HEK293T (cell line): ENCODE measurements at regions not wholly inside any gene's neighbourhood (a gene's known extent, or its start where the extent isn't known, plus 50 kb on each side); places are given as distances from the start of the nearest gene placed in this dataset.

Source experiments
- CTCF ChIA-PET: fragments of 350-600 bp; formaldehyde crosslinking; extraction: SDS; loops from one replicate; lab custom pipeline; 2021; ENCODE audit warnings: antibody characterized with exemption, inconsistent platforms; lab: Yijun Ruan, JAX
- POLR2A ChIA-PET: fragments of 350-600 bp; formaldehyde crosslinking; extraction: SDS; loops from one replicate; lab custom pipeline; 2020; ENCODE audit warnings: antibody characterized with exemption, inconsistent platforms; lab: Yijun Ruan, JAX
- DNase-seq: peaks from one replicate; pipeline ENCODE4 v3.0.0; 2012; ENCODE audit warnings: mixed read lengths; ENCODE audit errors: extremely low spot score
- ARNT ChIP-seq: fragments of 450-650 bp; IDR thresholded peaks from 2 replicates; pipeline ENCODE4 v1.6.1; 2017; ENCODE audit warnings: mild to moderate bottlenecking
- BHLHE40 ChIP-seq: fragments of 450-650 bp; IDR thresholded peaks from 2 replicates; pipeline ENCODE4 v1.6.1; 2016; ENCODE audit warnings: mild to moderate bottlenecking, moderate library complexity, borderline replicate concordance
- CTBP1 ChIP-seq: fragments of 450-650 bp; IDR thresholded peaks from 2 replicates; pipeline ENCODE4 v1.6.1; 2016; ENCODE audit warnings: borderline replicate concordance
- ELF4 ChIP-seq: fragments of 450-650 bp; IDR thresholded peaks from 2 replicates; pipeline ENCODE4 v1.6.1; 2017; ENCODE audit warnings: antibody characterized with exemption
- FOXA1 ChIP-seq: fragments of 450-650 bp; IDR thresholded peaks from 2 replicates; pipeline ENCODE4 v1.6.1; 2016; ENCODE audit warnings: mild to moderate bottlenecking
- FOXK2 ChIP-seq: fragments of 450-650 bp; IDR thresholded peaks from 2 replicates; pipeline ENCODE4 v1.6.1; 2016; ENCODE audit warnings: mild to moderate bottlenecking
- FOXM1 ChIP-seq: fragments of 450-650 bp; IDR thresholded peaks from 2 replicates; pipeline ENCODE4 v1.6.1; 2017; ENCODE audit warnings: mild to moderate bottlenecking, borderline replicate concordance
- HDGF ChIP-seq: fragments of 450-650 bp; IDR thresholded peaks from 2 replicates; pipeline ENCODE4 v1.6.1; 2017; ENCODE audit warnings: antibody characterized with exemption, borderline replicate concordance
- L3MBTL2 ChIP-seq: fragments of 450-650 bp; conservative IDR thresholded peaks from 2 replicates; pipeline ENCODE4 v1.6.1; 2016; ENCODE audit warnings: mild to moderate bottlenecking
- LEF1 ChIP-seq: fragments of 450-650 bp; IDR thresholded peaks from 2 replicates; pipeline ENCODE4 v1.6.1; 2017; ENCODE audit warnings: mild to moderate bottlenecking, borderline replicate concordance
- NFRKB ChIP-seq: fragments of 450-650 bp; IDR thresholded peaks from 2 replicates; pipeline ENCODE4 v1.6.1; 2016; ENCODE audit warnings: mild to moderate bottlenecking, moderate library complexity
- PKNOX1 ChIP-seq: fragments of 450-650 bp; IDR thresholded peaks from 2 replicates; pipeline ENCODE4 v1.6.1; 2016
- SP1 ChIP-seq: fragments of 450-650 bp; IDR thresholded peaks from 2 replicates; pipeline ENCODE4 v1.6.1; 2017
- SUZ12 ChIP-seq: fragments of 450-650 bp; IDR thresholded peaks from 2 replicates; pipeline ENCODE4 v1.6.1; 2016; ENCODE audit warnings: mild to moderate bottlenecking
- TARDBP ChIP-seq: fragments of 450-650 bp; IDR thresholded peaks from 2 replicates; pipeline ENCODE4 v1.6.1; 2016
- ZNF384 ChIP-seq: fragments of 450-650 bp; IDR thresholded peaks from 2 replicates; pipeline ENCODE4 v1.6.1; 2016

- ChIA-PET CTCF (no interaction called here), POLR2A (no interaction called here)
- DNase-seq = peak; percentile 8
- TF ChIP-seq PKNOX1 (no peak), CTBP1 (no peak), LEF1 (no peak), BHLHE40 (no peak), SP1 (no peak), TARDBP (no peak), SUZ12 (no peak), ZNF384 (no peak), FOXK2 (no peak)
These were observed 1684.8 kb upstream of the TENM3 start for GRCh38 chr4:180558427-180558826.

GRCh38 chr4:180560896-180561295, 1682.3 kb upstream of the TENM3 start:
- POLR2A ChIA-PET = no interaction called here
- TF ChIP-seq SUZ12 = no peak
- TF ChIP-seq HDGF = no peak
- no peak for TF ChIP-seq FOXA1
- TF ChIP-seq TARDBP = no peak
- TF ChIP-seq ARNT = no peak
- TF ChIP-seq CTBP1 = no peak
- CTCF ChIA-PET = no interaction called here
- no peak for DNase-seq

- CTCF ChIA-PET = interaction anchor here (0.7 kb wide), 1 partner anchor 40 kb away, joined by 3 read pairs; no protein-coding TSS in a partner anchor
These were observed 1679.2 kb upstream of the TENM3 start for GRCh38 chr4:180564026-180564425.

GRCh38 chr4:180564448-180564847, 1678.8 kb upstream of the TENM3 start:
- no peak for DNase-seq
- POLR2A ChIA-PET = no interaction called here
- TF ChIP-seq LEF1 (no peak), FOXM1 (no peak), HDGF (no peak), SUZ12 (no peak), ELF4 (no peak), TARDBP (no peak), ZNF384 (no peak), BHLHE40 (no peak), CTBP1 (no peak), FOXK2 (no peak), L3MBTL2 (no peak), ARNT (no peak), PKNOX1 (no peak), SP1 (no peak)

More at GRCh38 chr4:180564026-180564425, 1679.2 kb upstream of the TENM3 start:
- POLR2A ChIA-PET = no interaction called here
- no peak for DNase-seq
- TF ChIP-seq SP1 (no peak), NFRKB (no peak), FOXM1 (no peak), SUZ12 (no peak), LEF1 (no peak), L3MBTL2 (no peak), FOXA1 (no peak), ELF4 (no peak)

GRCh38 chr4:180565856-180566431, 1677.3 kb upstream of the TENM3 start:
- no peak for TF ChIP-seq BHLHE40
- no peak for TF ChIP-seq ARNT
- no peak for TF ChIP-seq NFRKB
- no peak for TF ChIP-seq SP1
- no peak for TF ChIP-seq LEF1
- TF ChIP-seq PKNOX1 = no peak
- TF ChIP-seq SUZ12 = no peak
- no peak for TF ChIP-seq ZNF384
- TF ChIP-seq TARDBP = no peak
- no peak for TF ChIP-seq HDGF
- TF ChIP-seq CTBP1 = no peak
- no peak for TF ChIP-seq ELF4
- TF ChIP-seq FOXA1 = no peak
- no peak for TF ChIP-seq L3MBTL2
- no peak for TF ChIP-seq FOXK2
- DNase-seq = no peak
- ChIA-PET CTCF (no interaction called here), POLR2A (no interaction called here)

More at GRCh38 chr4:180564448-180564847, 1678.8 kb upstream of the TENM3 start:
- CTCF ChIA-PET = no interaction called here

- CTCF ChIA-PET = no interaction called here
- POLR2A ChIA-PET = no interaction called here
- TF ChIP-seq SUZ12 (no peak), NFRKB (no peak), FOXM1 (no peak), BHLHE40 (no peak), L3MBTL2 (no peak), ZNF384 (no peak)
- DNase-seq = no peak
These were observed 1676.7 kb upstream of the TENM3 start for GRCh38 chr4:180566492-180566891.

GRCh38 chr4:180567080-180567479, 1676.1 kb upstream of the TENM3 start:
- no peak for DNase-seq
- POLR2A ChIA-PET = no interaction called here
- CTCF ChIA-PET = no interaction called here
- TF ChIP-seq BHLHE40 = no peak
- TF ChIP-seq PKNOX1 = no peak
- TF ChIP-seq FOXA1 = no peak
- TF ChIP-seq ARNT = no peak
- no peak for TF ChIP-seq LEF1
- no peak for TF ChIP-seq ELF4
- no peak for TF ChIP-seq FOXM1
- TF ChIP-seq NFRKB = no peak
- TF ChIP-seq HDGF = no peak
- TF ChIP-seq CTBP1 = no peak
- no peak for TF ChIP-seq TARDBP
- no peak for TF ChIP-seq ZNF384
- TF ChIP-seq SP1 = no peak
- TF ChIP-seq FOXK2 = no peak
- no peak for TF ChIP-seq L3MBTL2
- no peak for TF ChIP-seq SUZ12
